WTC11 (cell line): ENCODE measurements at regions not wholly inside any gene's neighbourhood (a gene's known extent, or its start where the extent isn't known, plus 50 kb on each side); places are given as distances from the start of the nearest gene placed in this dataset.

Source experiments
- ATAC-seq: fragments of 200-7000 bp; cut with Tn5 transposase; 2 replicates; pipeline ENCODE4 v1.10.0; 2021; ENCODE audit warnings: mild to moderate bottlenecking, moderate library complexity
- CTCF ChIA-PET: fragments of 300-600 bp; sonication (Branson Sonifier 250); formaldehyde crosslinking; loops from one replicate; lab custom pipeline; 2021; ENCODE audit warnings: antibody characterized with exemption; lab: Charles Lee
- POLR2A ChIA-PET: fragments of 350-600 bp; sonication (Branson Sonifier 250); formaldehyde crosslinking; loops from one replicate; lab custom pipeline; 2021; ENCODE audit warnings: antibody characterized with exemption; lab: Charles Lee
- DNase-seq: peaks from one replicate; pipeline ENCODE4 v3.0.0; 2021; ENCODE audit warnings: low spot score
- H3K27ac Mint-ChIP-seq: 2 replicates; pipeline ENCODE4 v1.8.0; 2021; ENCODE audit warnings: mixed read lengths
- H3K27me3 Mint-ChIP-seq: 2 replicates; pipeline ENCODE4 v1.8.0; 2021; ENCODE audit warnings: low read depth, mild to moderate bottlenecking, moderate library complexity, mixed read lengths
- H3K36me3 Mint-ChIP-seq: 2 replicates; pipeline ENCODE4 v1.8.0; 2021; ENCODE audit warnings: mixed read lengths
- H3K4me1 Mint-ChIP-seq: 2 replicates; pipeline ENCODE4 v1.8.0; 2022; ENCODE audit warnings: mixed read lengths
- H3K4me3 Mint-ChIP-seq: 2 replicates; pipeline ENCODE4 v1.8.0; 2021; ENCODE audit warnings: mild to moderate bottlenecking, moderate library complexity, mixed read lengths
- H3K9me3 Mint-ChIP-seq: 2 replicates; pipeline ENCODE4 v1.8.0; 2021; ENCODE audit warnings: mixed read lengths
- ATF2 ChIP-seq: sonication (generic); formaldehyde crosslinking; IDR thresholded peaks from 2 replicates; pipeline ENCODE4 v1.8.1; 2022; ENCODE audit warnings: low read depth, missing genetic modification reagents, borderline replicate concordance
- CDX4 ChIP-seq: fragments of 250-450 bp; sonication (Bioruptor Pico); IDR thresholded peaks from 2 replicates; pipeline ENCODE4 v1.9.0; 2021; ENCODE audit warnings: moderate library complexity, mild to moderate bottlenecking, inconsistent platforms, borderline replicate concordance
- CREB1 ChIP-seq: sonication (generic); formaldehyde crosslinking; IDR thresholded peaks from 2 replicates; pipeline ENCODE4 v1.8.0; 2023; ENCODE audit warnings: mild to moderate bottlenecking, missing genetic modification reagents
- E2F1 ChIP-seq: sonication (generic); formaldehyde crosslinking; IDR thresholded peaks from 2 replicates; pipeline ENCODE4 v1.8.0; 2022; ENCODE audit warnings: mild to moderate bottlenecking, missing genetic modification reagents
- EMX1 ChIP-seq: fragments of 250-450 bp; sonication (Bioruptor Pico); IDR thresholded peaks from 2 replicates; pipeline ENCODE4 v1.8.0; 2021; ENCODE audit warnings: mild to moderate bottlenecking
- ESRRA ChIP-seq: sonication (generic); formaldehyde crosslinking; IDR thresholded peaks from 2 replicates; pipeline ENCODE4 v1.8.1; 2022; ENCODE audit warnings: mild to moderate bottlenecking, missing genetic modification reagents, borderline replicate concordance
- GRHL2 ChIP-seq: fragments of 250-450 bp; sonication (Bioruptor Pico); IDR thresholded peaks from 2 replicates; pipeline ENCODE4 v1.8.0; 2022; ENCODE audit warnings: mild to moderate bottlenecking, moderate library complexity; ENCODE audit not compliant: insufficient replicate concordance, severe bottlenecking
- JAZF1 ChIP-seq: fragments of 250-450 bp; sonication (Bioruptor Pico); IDR thresholded peaks from 2 replicates; pipeline ENCODE4 v1.9.0; 2021; ENCODE audit warnings: moderate library complexity, mild to moderate bottlenecking, inconsistent platforms
- JUN ChIP-seq: sonication (generic); formaldehyde crosslinking; IDR thresholded peaks from 2 replicates; pipeline ENCODE4 v1.8.0; 2023; ENCODE audit warnings: mild to moderate bottlenecking, missing genetic modification reagents
- KAT7 ChIP-seq: sonication (generic); formaldehyde crosslinking; IDR thresholded peaks from 2 replicates; pipeline ENCODE4 v1.8.1; 2023; ENCODE audit warnings: missing genetic modification reagents, mild to moderate bottlenecking, borderline replicate concordance
- MLX ChIP-seq: sonication (generic); formaldehyde crosslinking; IDR thresholded peaks from 2 replicates; pipeline ENCODE4 v1.8.1; 2023; ENCODE audit warnings: mild to moderate bottlenecking, missing genetic modification reagents, moderate library complexity
- MXD4 ChIP-seq: fragments of 250-450 bp; sonication (Bioruptor Pico); IDR thresholded peaks from 2 replicates; pipeline ENCODE4 v1.8.0; 2021; ENCODE audit warnings: mild to moderate bottlenecking, moderate library complexity, borderline replicate concordance
- NFYB ChIP-seq: sonication (generic); formaldehyde crosslinking; conservative IDR thresholded peaks from 2 replicates; pipeline ENCODE4 v1.8.0; 2022; ENCODE audit warnings: low read depth, missing genetic modification reagents
- NR1H2 ChIP-seq: sonication (generic); formaldehyde crosslinking; IDR thresholded peaks from 2 replicates; pipeline ENCODE4 v1.9.0; 2021; ENCODE audit warnings: mild to moderate bottlenecking, moderate library complexity, missing genetic modification reagents
- ZNF263 ChIP-seq: sonication (generic); formaldehyde crosslinking; IDR thresholded peaks from 2 replicates; pipeline ENCODE4 v1.8.1; 2022; ENCODE audit warnings: low read depth, mild to moderate bottlenecking, moderate library complexity, missing genetic modification reagents
- ZNF423 ChIP-seq: fragments of 250-450 bp; sonication (Bioruptor Pico); IDR thresholded peaks from 2 replicates; pipeline ENCODE4 v2.1.2; 2022; ENCODE audit warnings: mild to moderate bottlenecking, moderate library complexity
- ZNF532 ChIP-seq: fragments of 250-450 bp; sonication (Bioruptor Pico); IDR thresholded peaks from 2 replicates; pipeline ENCODE4 v1.9.0; 2021; ENCODE audit warnings: mild to moderate bottlenecking, borderline replicate concordance
- ZSCAN18 ChIP-seq: fragments of 250-450 bp; sonication (Bioruptor Pico); IDR thresholded peaks from 2 replicates; pipeline ENCODE4 v2.1.2; 2022; ENCODE audit warnings: mild to moderate bottlenecking, moderate library complexity
- TF ChIP-seq, protein P1 (sequence below): sonication (generic); formaldehyde crosslinking; IDR thresholded peaks from 2 replicates; pipeline ENCODE4 v1.8.0; 2022; ENCODE audit warnings: mild to moderate bottlenecking, missing genetic modification reagents

GRCh38 chr5:103452666-103453065 lies 109.9 kb downstream of the NUDT12 start:
- DNase-seq (no peak), ATAC-seq (no peak)
- H3K27ac Mint-ChIP-seq = no peak overlapping the region
- H3K4me3 Mint-ChIP-seq = no peak overlapping the region
- H3K4me1 Mint-ChIP-seq = peaks cover 11% of the 10 kb centered on the region
- ChIA-PET POLR2A (no interaction called here), CTCF (interaction anchor here (1.3 kb wide), 1 partner anchor 228 kb away, joined by 4 read pairs; no protein-coding TSS in a partner anchor)
- TF ChIP-seq CREB1 (CRISPR knock-in tag) (no peak), CDX4 (CRISPR knock-in tag) (no peak), ATF2 (CRISPR knock-in tag) (no peak), NR1H2 (CRISPR knock-in tag) (no peak), NFYB (CRISPR knock-in tag) (no peak), ZSCAN18 (CRISPR knock-in tag) (no peak), E2F1 (no peak), KAT7 (no peak), GRHL2 (CRISPR knock-in tag) (no peak), EMX1 (no peak), JAZF1 (CRISPR knock-in tag) (no peak), ZNF532 (CRISPR knock-in tag) (no peak)
- H3K36me3 Mint-ChIP-seq = no peaks in the 10 kb centered on the region
- no peaks in the 10 kb centered on the region for H3K9me3 Mint-ChIP-seq
- no peaks in the 10 kb centered on the region; the same call in 1 of the 2 replicates for H3K27me3 Mint-ChIP-seq

- Mint-ChIP-seq H3K36me3 (no peaks in the 10 kb centered on the region), H3K27me3 (no peaks in the 10 kb centered on the region; the same call in 1 of the 2 replicates), H3K4me3 (no peak overlapping the region), H3K9me3 (no peaks in the 10 kb centered on the region), H3K4me1 (peaks cover 11% of the 10 kb centered on the region), H3K27ac (no peak overlapping the region)
- ChIA-PET CTCF (interaction anchor here (0.8 to 1.3 kb wide), 2 partner anchors 68 to 228 kb away, joined by 3 to 4 read pairs; no protein-coding TSS in a partner anchor), POLR2A (no interaction called here)
- no peak for ATAC-seq
- TF ChIP-seq, protein P1, sequence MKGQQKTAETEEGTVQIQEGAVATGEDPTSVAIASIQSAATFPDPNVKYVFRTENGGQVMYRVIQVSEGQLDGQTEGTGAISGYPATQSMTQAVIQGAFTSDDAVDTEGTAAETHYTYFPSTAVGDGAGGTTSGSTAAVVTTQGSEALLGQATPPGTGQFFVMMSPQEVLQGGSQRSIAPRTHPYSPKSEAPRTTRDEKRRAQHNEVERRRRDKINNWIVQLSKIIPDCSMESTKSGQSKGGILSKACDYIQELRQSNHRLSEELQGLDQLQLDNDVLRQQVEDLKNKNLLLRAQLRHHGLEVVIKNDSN (CRISPR knock-in tag) = no peak
- TF ChIP-seq ATF2 (CRISPR knock-in tag) (no peak), MLX (CRISPR knock-in tag) (no peak), ZNF423 (CRISPR knock-in tag) (no peak), MXD4 (CRISPR knock-in tag) (no peak), CREB1 (CRISPR knock-in tag) (no peak), JUN (CRISPR knock-in tag) (no peak), ZNF263 (CRISPR knock-in tag) (no peak), ESRRA (CRISPR knock-in tag) (no peak)
- no peak for DNase-seq
These were observed 110.5 kb downstream of the NUDT12 start for GRCh38 chr5:103452089-103452488.
